ENCODE measurements at regions not wholly inside any gene's neighbourhood (a gene's known extent, or its start where the extent isn't known, plus 50 kb on each side); places are given as distances from the start of the nearest gene placed in this dataset.
A peak's percentile ranks its signal among the peaks of the same experiment; 100 is the strongest.
"Not testable (repeated sequence)": the region's sequence is repeated elsewhere in the genome, so short reads cannot be mapped to it uniquely, and the experiment has no call there.

- H3K27ac ChIP-seq, result peak overlapping the region in 1 of 21 experiments; percentile 10
Measured at GRCh38 chr3:72004749-72005292, 219.9 kb upstream of the PROK2 start.

GRCh38 chr3:72003936-72004335, 219.0 kb upstream of the PROK2 start:
- no peak overlapping the region for H3K27ac ChIP-seq
- H3K4me3 ChIP-seq, result no peak overlapping the region

More at GRCh38 chr3:72004749-72005292, 219.9 kb upstream of the PROK2 start:
- no peak overlapping the region for H3K4me3 ChIP-seq

DNA sequence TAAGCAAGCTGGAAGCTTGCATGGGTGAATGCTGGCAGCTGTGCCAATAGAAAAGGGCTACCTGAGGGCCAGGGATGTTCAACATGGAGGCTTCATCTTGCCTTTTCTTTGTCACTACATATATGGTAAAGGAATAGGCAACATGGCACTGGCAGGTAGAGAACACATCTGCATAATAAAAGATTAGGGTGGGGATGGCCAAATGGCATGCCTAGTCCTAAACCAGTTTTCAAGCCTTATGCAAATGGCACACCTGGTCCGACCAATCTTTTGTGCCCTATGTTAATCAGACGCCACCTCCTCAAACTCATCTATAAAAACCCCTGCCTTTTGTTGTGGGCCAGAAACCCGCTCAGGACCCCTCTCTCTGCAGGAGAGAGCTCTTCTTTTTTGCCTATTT, 216.8 kb upstream of the PROK2 start:
- no peak overlapping the region for H3K4me3 ChIP-seq
- H3K27ac ChIP-seq, result no peak overlapping the region

GRCh38 chr3:71998995-71999673, 214.2 kb upstream of the PROK2 start:
- Histone ChIP-seq H3K4me3 (no peak overlapping the region), H3K27ac (peak overlapping the region in 1 of 21 experiments; percentile 4)

DNA sequence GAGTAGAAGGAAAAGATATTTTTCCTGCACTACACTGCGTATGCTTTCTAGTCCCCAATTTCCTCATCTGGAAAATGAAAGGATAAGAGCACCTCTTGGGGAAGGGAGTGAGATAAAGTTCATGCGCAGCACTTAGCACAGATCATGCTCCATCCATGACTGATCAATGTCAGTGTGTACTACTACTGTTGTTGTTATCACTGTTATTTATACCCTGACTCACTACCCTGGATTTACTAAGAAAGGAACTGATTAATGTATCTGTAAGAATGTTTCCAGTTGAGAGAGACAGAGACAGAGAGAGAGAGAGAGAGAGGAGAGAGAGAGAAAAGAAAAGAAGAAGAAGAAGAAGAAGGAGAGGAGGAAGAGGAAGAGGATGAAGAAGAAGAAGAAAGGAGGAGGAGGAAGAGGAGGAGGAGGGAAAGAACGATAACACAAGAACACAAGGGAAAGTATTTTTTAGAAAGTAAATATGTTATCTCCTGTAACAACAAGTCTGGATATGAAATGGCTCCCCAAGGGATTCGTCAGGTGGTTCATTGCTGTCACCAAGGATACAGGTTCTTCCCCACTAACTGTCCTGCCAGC, 212.2 kb upstream of the PROK2 start:
- Histone ChIP-seq H3K4me3 (no peak overlapping the region), H3K27ac (no peak overlapping the region)

GRCh38 chr3:71994906-71995305, 210.0 kb upstream of the PROK2 start:
- Histone ChIP-seq H3K4me3 (no peak overlapping the region), H3K27ac (no peak overlapping the region)

DNA sequence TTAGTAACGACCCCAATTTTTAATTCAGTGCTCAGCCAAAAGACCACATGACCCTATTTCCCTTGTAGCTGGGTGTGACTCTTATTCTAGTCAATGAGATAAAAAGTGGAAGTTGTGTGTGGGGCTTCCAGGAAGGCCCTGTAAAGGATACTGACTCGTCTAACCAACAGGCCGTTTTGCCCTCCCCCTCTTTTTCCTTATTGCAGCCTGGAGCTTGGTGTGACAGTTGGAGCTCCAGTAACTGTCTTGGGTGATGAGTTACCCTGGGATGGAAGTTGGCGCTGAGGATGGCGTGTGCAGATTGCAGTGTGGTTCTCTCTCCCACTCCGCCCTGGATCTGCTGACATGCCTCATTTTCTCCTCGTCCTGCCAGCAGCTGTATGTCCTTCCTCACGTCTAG, 209.3 kb upstream of the PROK2 start:
- Histone ChIP-seq H3K27ac (no peak overlapping the region), H3K4me3 (no peak overlapping the region)

DNA sequence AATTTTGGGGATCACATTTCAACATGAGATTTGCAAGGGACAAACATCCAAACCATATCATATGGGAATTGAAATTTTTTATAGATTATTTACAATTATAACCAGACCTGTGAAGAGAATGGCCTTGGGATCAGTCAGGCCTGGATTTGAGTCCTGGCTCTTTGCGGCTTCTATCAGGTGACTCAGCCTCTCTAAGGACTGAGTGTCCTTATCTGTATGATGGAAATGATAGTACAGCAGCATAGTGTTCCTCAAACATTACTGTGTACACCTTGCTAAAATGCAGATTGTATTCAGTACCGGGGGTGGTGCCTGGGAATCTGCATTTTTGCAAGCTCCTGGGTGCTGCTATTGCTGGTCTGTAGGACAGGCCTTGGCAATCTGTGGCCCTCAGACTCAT, 206.7 kb upstream of the PROK2 start:
- Histone ChIP-seq H3K4me3 (no peak overlapping the region), H3K27ac (no peak overlapping the region)

DNA sequence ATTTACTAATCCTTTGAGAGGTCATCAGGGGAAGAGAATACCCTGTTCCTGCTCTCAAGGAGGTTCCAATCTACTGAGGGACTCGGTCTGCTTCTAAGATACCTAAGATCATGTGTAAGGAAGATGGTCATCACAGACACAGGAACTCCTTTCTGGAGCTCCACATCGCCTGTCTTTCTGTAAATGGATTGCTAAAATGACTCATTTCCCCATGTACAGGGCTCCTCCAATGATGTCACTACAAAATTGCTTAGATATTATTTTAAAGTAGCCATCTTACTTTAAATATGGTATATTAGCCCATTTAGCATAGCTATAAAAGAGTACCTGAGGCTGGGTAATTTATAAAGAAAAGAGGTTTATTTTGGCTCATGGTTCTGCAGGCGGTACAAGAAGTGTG, 206.1 kb upstream of the PROK2 start:
- H3K27ac ChIP-seq, result no peak overlapping the region
- no peak overlapping the region for H3K4me3 ChIP-seq

DNA sequence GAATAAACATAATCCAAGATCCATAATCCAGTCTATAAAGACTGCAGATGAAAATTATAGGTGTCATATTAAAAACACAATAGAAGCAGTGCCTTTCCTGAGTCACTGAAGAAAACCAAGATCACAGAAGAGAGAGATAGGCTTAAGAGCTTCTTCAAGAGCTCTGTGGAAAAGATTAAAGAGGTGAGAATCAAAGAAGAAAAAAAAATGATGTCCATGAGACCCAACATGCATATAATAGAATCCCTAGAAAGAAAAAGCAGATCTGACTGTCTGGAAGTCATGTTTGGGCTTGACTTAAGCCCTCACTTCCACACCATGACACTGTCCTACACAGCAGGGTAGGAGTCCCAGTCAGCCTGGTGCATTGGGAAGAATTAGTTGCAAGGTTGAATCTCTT, 205.6 kb upstream of the PROK2 start:
- H3K27ac ChIP-seq, result no peak overlapping the region
- no peak overlapping the region for H3K4me3 ChIP-seq

DNA sequence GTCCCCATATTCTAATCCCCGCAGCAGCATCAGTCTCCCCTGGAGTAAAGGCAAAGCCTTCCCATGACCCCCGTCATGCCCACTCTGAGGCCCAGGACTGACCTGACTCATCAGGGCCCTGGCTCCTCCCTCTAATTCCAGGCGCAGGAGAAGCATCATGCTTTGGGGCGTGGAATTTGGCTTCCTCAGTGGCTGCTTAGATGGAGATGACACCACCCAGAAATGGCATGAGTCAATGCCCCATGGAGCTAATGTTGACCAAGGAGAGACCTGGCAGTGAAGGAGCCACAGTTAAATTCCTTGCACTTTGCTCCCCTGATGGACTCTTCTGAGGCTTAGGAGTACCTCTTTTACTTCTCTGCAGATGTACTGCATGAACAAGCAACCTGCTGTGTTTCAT, 204.2 kb upstream of the PROK2 start:
- Histone ChIP-seq H3K27ac (no peak overlapping the region), H3K4me3 (no peak overlapping the region)

- no peak overlapping the region for H3K4me3 ChIP-seq
- peak overlapping the region in 3 of 21 experiments; percentile 4 to 62 (median 11) for H3K27ac ChIP-seq
Measured at GRCh38 chr3:71987828-71988227, 202.9 kb upstream of the PROK2 start.

GRCh38 chr3:71987089-71987735, 202.3 kb upstream of the PROK2 start:
- Histone ChIP-seq H3K4me3 (no peak overlapping the region), H3K27ac (peak overlapping the region in 2 of 21 experiments; percentile 4 to 51)

GRCh38 chr3:71986606-71987005, 201.7 kb upstream of the PROK2 start:
- no peak overlapping the region for H3K4me3 ChIP-seq
- H3K27ac ChIP-seq, result no peak overlapping the region

GRCh38 chr3:71984843-71985613, 200.1 kb upstream of the PROK2 start:
- H3K4me3 ChIP-seq, result no peak overlapping the region
- H3K27ac ChIP-seq, result no peak overlapping the region

GRCh38 chr3:71983694-71984093, 198.7 kb upstream of the PROK2 start:
- Histone ChIP-seq H3K4me3 (no peak overlapping the region), H3K27ac (no peak overlapping the region)

DNA sequence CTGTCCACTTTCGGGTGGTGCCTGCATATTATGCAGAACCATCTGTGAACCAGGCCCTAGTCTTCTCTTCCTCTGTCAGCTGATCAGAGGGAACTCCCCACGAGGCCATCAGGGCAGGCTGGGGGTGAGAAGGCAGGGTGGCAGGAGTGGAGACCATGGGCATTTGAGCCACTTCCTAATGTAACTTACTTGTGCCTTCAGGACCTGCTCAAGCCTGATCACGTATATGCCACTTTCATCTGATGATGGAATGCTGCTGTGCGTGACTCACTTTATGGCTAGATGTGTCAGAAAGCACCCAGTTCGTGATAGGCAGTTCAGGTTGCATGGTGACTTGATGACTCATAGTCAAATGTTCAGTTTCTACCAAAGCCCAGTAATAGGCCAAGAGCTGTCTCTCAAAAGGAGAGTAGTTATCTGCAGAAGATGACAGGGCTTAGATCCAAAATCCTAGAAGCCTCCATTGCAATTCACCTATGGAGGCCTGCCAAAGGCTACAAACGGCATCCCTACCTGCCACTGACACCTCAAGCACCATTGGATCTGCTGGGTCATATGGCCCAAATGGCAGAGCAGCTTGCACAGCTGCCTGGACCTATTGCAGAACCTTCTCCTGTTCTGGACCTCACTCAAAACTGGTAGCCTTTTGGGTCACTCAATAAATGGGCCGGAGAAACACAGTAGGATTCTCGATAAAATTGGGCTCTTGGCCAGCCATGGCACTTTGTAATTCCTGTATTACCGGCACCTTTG, 197.7 kb upstream of the PROK2 start:
- H3K4me3 ChIP-seq, H3K27ac ChIP-seq: not testable (repeated sequence)

DNA sequence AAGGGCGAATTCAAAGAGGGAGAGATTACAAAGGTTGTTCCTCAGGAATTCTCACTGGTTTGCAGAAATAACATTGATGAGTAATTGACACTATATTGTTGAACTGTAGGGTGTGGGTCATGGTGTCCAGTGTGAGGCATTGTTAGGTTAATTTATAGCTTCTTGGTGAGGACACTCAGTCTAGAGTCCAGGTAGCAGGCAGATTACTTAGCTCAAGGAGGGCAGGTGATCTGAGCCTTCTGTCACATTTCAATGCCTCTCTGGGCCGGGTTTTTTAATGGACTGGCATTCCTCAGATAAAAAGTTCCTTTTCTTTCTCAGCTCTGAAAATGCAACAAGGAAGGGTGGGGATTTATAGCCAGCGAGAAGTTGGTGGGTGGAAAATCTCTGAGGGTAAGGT, 194.2 kb upstream of the PROK2 start:
- no peak overlapping the region for H3K4me3 ChIP-seq
- no peak overlapping the region for H3K27ac ChIP-seq

- no peak overlapping the region for H3K27ac ChIP-seq
- peak overlapping the region in 1 of 7 experiments; percentile 0 for H3K4me3 ChIP-seq
Measured at GRCh38 chr3:71978150-71978721, 193.3 kb upstream of the PROK2 start.
